ENCODE measurements at regions not wholly inside any gene's neighbourhood (a gene's known extent, or its start where the extent isn't known, plus 50 kb on each side); places are given as distances from the start of the nearest gene placed in this dataset.

- TF ChIP-seq, protein P1, sequence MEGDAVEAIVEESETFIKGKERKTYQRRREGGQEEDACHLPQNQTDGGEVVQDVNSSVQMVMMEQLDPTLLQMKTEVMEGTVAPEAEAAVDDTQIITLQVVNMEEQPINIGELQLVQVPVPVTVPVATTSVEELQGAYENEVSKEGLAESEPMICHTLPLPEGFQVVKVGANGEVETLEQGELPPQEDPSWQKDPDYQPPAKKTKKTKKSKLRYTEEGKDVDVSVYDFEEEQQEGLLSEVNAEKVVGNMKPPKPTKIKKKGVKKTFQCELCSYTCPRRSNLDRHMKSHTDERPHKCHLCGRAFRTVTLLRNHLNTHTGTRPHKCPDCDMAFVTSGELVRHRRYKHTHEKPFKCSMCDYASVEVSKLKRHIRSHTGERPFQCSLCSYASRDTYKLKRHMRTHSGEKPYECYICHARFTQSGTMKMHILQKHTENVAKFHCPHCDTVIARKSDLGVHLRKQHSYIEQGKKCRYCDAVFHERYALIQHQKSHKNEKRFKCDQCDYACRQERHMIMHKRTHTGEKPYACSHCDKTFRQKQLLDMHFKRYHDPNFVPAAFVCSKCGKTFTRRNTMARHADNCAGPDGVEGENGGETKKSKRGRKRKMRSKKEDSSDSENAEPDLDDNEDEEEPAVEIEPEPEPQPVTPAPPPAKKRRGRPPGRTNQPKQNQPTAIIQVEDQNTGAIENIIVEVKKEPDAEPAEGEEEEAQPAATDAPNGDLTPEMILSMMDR (IDR thresholded peaks at IDR 0.05) = no peak
These were observed 424.9 kb upstream of the AUTS2 start for GRCh38 chr7:69173341-69173740.

- TF ChIP-seq, protein P1 (IDR thresholded peaks at IDR 0.05) = no peak
These were observed 424.4 kb upstream of the AUTS2 start for GRCh38 chr7:69173846-69174245.

DNA sequence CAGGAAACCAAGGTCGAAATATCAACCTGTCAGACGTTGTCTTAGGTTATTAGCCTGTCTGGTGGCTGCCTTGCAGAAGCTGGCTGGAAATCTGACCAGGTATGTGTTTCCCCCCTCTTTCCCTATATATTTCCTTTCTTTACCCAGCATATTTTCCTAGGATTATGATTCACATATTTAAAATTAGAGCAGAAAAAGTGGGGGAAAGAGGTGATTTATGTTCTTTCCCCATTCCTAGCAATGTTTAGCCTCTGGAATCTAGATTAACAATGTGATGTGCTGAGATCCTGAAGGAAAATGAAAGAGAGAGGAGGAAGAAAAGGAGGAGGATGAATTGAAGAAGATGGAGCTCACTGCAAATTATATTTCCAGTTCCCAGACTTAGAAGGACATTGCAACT lies 421.4 kb upstream of the AUTS2 start:
- TF ChIP-seq, protein P1 (IDR thresholded peaks at IDR 0.05) = no peak

DNA sequence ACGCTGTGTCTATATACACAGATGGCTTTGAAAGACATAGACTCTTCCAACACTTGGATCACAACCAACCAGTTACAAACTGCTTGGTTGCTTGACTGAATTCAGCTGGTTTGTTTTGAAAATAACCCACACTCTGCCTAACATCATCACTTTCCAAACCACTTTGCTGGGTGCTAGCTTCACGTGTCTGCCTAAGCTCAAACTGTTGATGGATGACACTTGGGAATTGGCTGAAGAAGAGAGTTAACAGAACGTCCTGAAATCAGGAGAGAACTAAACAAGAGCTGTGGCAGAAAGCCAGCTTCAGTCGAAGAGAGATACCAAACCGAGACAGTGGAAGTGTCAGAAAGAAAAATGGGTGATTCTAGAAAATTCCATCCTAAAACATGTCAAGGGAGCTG lies 420.8 kb upstream of the AUTS2 start:
- TF ChIP-seq, protein P1 (IDR thresholded peaks at IDR 0.05) = no peak

- TF ChIP-seq, protein P1 (IDR thresholded peaks at IDR 0.05) = no peak
These were observed 420.3 kb upstream of the AUTS2 start for GRCh38 chr7:69177941-69178494.

GRCh38 chr7:69180662-69181061 lies 417.6 kb upstream of the AUTS2 start:
- TF ChIP-seq, protein P1 (IDR thresholded peaks at IDR 0.05) = no peak

- TF ChIP-seq, protein P1 (IDR thresholded peaks at IDR 0.05) = no peak
These were observed 415.4 kb upstream of the AUTS2 start for GRCh38 chr7:69182596-69183467.
